SU-DHL-6 (cell line): ENCODE measurements at regions not wholly inside any gene's neighbourhood (a gene's known extent, or its start where the extent isn't known, plus 50 kb on each side); places are given as distances from the start of the nearest gene placed in this dataset.
"Not testable (repeated sequence)": the region's sequence is repeated elsewhere in the genome, so short reads cannot be mapped to it uniquely, and the experiment has no call there.

Experiments
- H2AFZ ChIP-seq: fragments of 200-600 bp; sonication (generic); 2 replicates; pipeline ENCODE4 v1.6.1; 2014; ENCODE audit warnings: low read depth, mild to moderate bottlenecking, moderate library complexity, mixed read lengths, antibody characterized with exemption, low read length; ENCODE audit not compliant: severe bottlenecking
- H3F3A ChIP-seq: fragments of 200-600 bp; shearing (Covaris generic); 2 replicates; pipeline ENCODE4 v1.6.0; 2016; ENCODE audit warnings: antibody characterized with exemption, mild to moderate bottlenecking; ENCODE audit not compliant: insufficient read depth
- H3K27ac ChIP-seq: fragments of 200-600 bp; sonication (generic); 2 replicates; pipeline ENCODE4 v1.5.1; 2016; ENCODE audit warnings: low read depth, mild to moderate bottlenecking, low read length, moderate library complexity, mixed read lengths
- H3K27me3 ChIP-seq: fragments of 200-600 bp; sonication (generic), shearing (Covaris generic); 2 replicates; pipeline ENCODE4 v1.6.0; 2014; ENCODE audit warnings: mild to moderate bottlenecking, low read length
- H3K36me3 ChIP-seq: fragments of 200-600 bp; sonication (generic); 2 replicates; pipeline ENCODE4 v1.6.1; 2014; ENCODE audit warnings: mild to moderate bottlenecking, low read length, mixed read lengths
- H3K4me2 ChIP-seq: fragments of 300-600, 200-600 bp; shearing (Covaris generic), sonication (generic); 2 replicates; pipeline ENCODE4 v1.6.0; 2014; ENCODE audit warnings: low read length, low read depth, mild to moderate bottlenecking; ENCODE audit not compliant: poor library complexity, severe bottlenecking
- H3K4me3 ChIP-seq: fragments of 200-600 bp; sonication (generic); 2 replicates; pipeline ENCODE4 v1.5.1; 2014; ENCODE audit warnings: antibody characterized with exemption, low read length, mild to moderate bottlenecking, mixed read lengths; ENCODE audit not compliant: insufficient read depth, poor library complexity, severe bottlenecking
- H3K79me2 ChIP-seq: fragments of 200-600 bp; sonication (generic); 2 replicates; pipeline ENCODE4 v1.6.1; 2014; ENCODE audit warnings: mild to moderate bottlenecking, low read length, moderate library complexity; ENCODE audit not compliant: insufficient read depth
- H3K9ac ChIP-seq: fragments of 200-600 bp; sonication (generic); 2 replicates; pipeline ENCODE4 v1.7.0; 2014; ENCODE audit warnings: mild to moderate bottlenecking, low read length
- H3K9me2 ChIP-seq: fragments of 200-600 bp; sonication (generic); replicated peaks from 2 replicates; pipeline ENCODE4 v1.6.1; 2014; ENCODE audit warnings: low read length; ENCODE audit not compliant: insufficient read depth
- H3K9me3 ChIP-seq: fragments of 200-600 bp; sonication (generic); 2 replicates; pipeline ENCODE4 v1.6.1; 2014; ENCODE audit warnings: low read length, mixed read lengths; ENCODE audit not compliant: insufficient read depth
- H4K20me1 ChIP-seq: fragments of 200-600 bp; sonication (generic); 2 replicates; pipeline ENCODE4 v1.6.1; 2014; ENCODE audit warnings: low read depth, mild to moderate bottlenecking, antibody characterized with exemption, low read length, moderate library complexity, mixed read lengths
- EZH2phosphoT487 ChIP-seq: fragments of 200-600 bp; sonication (generic), shearing (Covaris generic); conservative IDR thresholded peaks from 2 replicates; pipeline ENCODE4 v1.6.1; 2018; ENCODE audit warnings: mild to moderate bottlenecking, antibody characterized with exemption, low read length, moderate library complexity, mixed read lengths
- TF ChIP-seq, protein P1 (sequence below): fragments of 200-600 bp; sonication (generic); IDR thresholded peaks from one replicate; pipeline ENCODE4 v1.5.1; 2017; ENCODE audit warnings: antibody characterized with exemption, mild to moderate bottlenecking, low read length, moderate library complexity; ENCODE audit not compliant: insufficient read depth, poor library complexity, severe bottlenecking

DNA sequence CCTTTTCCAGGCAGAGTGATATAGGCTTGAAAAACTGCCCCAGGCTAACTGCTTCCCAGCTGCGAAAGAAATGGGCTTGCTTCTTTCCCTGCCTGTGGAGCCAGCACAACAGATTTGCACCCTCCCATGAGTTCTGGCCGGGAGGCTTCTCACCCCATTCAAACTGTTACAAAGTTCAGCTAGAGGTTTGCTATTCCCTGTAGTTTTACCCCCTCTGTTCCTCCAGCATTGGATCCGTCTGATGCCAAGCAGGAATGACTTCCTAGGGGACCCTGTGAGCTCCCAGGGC, 87.6 kb upstream of the NDST4 start:
- H3K9ac ChIP-seq: no peak overlapping the region
- no peaks in the 10 kb centered on the region for H3F3A ChIP-seq
- H3K9me3 ChIP-seq: no peaks in the 10 kb centered on the region
- H3K9me2 ChIP-seq: no peaks in the 10 kb centered on the region
- H3K4me2 ChIP-seq: no peak overlapping the region
- H3K27me3 ChIP-seq: no peaks in the 10 kb centered on the region
- H3K79me2 ChIP-seq: no peaks in the 10 kb centered on the region
- no peak overlapping the region for H3K4me3 ChIP-seq
- H4K20me1 ChIP-seq: no peaks in the 10 kb centered on the region
- TF ChIP-seq, protein P1, sequence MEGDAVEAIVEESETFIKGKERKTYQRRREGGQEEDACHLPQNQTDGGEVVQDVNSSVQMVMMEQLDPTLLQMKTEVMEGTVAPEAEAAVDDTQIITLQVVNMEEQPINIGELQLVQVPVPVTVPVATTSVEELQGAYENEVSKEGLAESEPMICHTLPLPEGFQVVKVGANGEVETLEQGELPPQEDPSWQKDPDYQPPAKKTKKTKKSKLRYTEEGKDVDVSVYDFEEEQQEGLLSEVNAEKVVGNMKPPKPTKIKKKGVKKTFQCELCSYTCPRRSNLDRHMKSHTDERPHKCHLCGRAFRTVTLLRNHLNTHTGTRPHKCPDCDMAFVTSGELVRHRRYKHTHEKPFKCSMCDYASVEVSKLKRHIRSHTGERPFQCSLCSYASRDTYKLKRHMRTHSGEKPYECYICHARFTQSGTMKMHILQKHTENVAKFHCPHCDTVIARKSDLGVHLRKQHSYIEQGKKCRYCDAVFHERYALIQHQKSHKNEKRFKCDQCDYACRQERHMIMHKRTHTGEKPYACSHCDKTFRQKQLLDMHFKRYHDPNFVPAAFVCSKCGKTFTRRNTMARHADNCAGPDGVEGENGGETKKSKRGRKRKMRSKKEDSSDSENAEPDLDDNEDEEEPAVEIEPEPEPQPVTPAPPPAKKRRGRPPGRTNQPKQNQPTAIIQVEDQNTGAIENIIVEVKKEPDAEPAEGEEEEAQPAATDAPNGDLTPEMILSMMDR: no peak
- no peak for TF ChIP-seq EZH2phosphoT487
- no peaks in the 10 kb centered on the region for H3K36me3 ChIP-seq
- no peak overlapping the region for H3K27ac ChIP-seq
- H2AFZ ChIP-seq: no peak overlapping the region

DNA sequence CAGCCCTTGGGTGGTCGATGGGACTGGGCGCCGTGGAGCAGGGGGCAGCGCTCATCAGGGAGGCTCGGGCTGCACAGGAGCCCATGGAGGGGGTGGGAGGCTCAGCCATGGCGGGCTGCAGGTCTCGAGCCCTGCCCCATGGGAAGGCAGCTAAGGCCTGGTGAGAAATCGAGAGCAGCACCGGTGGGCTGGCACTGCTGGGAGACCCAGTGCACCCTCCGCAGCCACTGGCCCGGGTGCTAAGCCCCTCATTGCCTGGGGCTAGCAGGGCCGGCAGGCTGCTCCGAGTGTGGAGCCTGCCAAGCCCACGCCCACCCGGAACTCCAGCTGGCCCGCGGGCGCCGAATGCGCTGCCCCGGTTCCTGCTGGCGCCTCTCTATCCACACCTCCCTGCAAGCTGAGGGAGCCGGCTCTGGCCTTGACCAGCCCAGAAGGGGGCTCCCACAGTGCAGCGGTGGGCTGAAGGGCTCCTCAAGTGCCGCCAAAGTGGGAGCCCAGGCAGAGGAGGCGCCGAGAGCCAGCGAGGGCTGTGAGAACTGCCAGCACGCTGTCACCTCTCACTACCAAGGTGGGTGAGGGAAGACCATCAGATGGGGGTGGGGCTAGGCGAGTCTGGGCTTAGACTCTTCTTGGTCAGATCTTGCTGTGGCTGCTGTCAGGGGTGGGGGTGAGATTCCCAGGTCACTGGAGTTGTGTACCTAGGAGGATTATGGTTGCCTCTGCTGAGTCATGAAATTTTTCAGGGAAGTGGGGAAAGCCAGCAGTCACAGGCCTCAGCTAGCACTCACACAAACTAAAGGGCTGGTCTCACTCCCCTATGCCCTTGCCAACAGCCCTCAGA, 87.0 kb upstream of the NDST4 start:
- H3F3A ChIP-seq, H3K9me3 ChIP-seq, H3K4me2 ChIP-seq, H3K79me2 ChIP-seq, H2AFZ ChIP-seq, H3K27ac ChIP-seq, H3K27me3 ChIP-seq, H3K36me3 ChIP-seq, H3K9me2 ChIP-seq, H3K9ac ChIP-seq, H3K4me3 ChIP-seq, H4K20me1 ChIP-seq: not testable (repeated sequence)

- H3K9me3 ChIP-seq, H3K27ac ChIP-seq, H3K9ac ChIP-seq, H3K9me2 ChIP-seq, H4K20me1 ChIP-seq, H3K79me2 ChIP-seq, H3F3A ChIP-seq, H3K4me3 ChIP-seq, H3K36me3 ChIP-seq, H2AFZ ChIP-seq, H3K4me2 ChIP-seq, H3K27me3 ChIP-seq: not testable (repeated sequence)
These were observed 81.2 kb upstream of the NDST4 start for GRCh38 chr4:115194612-115195011.

DNA sequence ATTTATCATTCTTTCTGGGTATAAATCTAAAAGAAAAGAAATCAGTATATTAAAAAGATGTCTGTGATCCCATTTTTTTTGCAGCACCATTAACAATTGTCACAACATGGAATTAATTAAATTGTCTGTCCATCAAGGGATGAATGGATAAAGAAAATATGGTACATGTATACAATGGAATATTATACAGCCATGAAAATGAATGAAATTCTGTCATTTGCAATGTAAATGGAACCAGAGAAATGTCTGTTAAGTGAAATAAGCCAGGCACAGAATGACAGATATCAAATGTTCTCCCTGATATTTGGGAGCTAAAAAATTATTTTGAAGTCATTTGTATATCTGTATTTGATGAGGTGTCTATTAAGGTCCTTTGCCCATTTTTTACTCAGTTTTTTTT, 77.1 kb upstream of the NDST4 start:
- no peak overlapping the region for H3K27ac ChIP-seq
- no peaks in the 10 kb centered on the region for H3K36me3 ChIP-seq
- no peaks in the 10 kb centered on the region for H3K9me2 ChIP-seq
- no peaks in the 10 kb centered on the region for H3K27me3 ChIP-seq
- no peak for TF ChIP-seq EZH2phosphoT487
- TF ChIP-seq, protein P1: no peak
- H3K4me2 ChIP-seq: no peak overlapping the region
- H2AFZ ChIP-seq: no peak overlapping the region
- no peaks in the 10 kb centered on the region for H4K20me1 ChIP-seq
- no peaks in the 10 kb centered on the region for H3K79me2 ChIP-seq
- H3K9me3 ChIP-seq: no peaks in the 10 kb centered on the region
- H3K9ac ChIP-seq: no peak overlapping the region
- no peaks in the 10 kb centered on the region for H3F3A ChIP-seq
- no peak overlapping the region for H3K4me3 ChIP-seq
